T1000 (cell line): ENCODE measurements at regions not wholly inside any gene's neighbourhood (a gene's known extent, or its start where the extent isn't known, plus 50 kb on each side); places are given as distances from the start of the nearest gene placed in this dataset.

Experiments
- DNase-seq: peaks from one replicate; lab custom pipeline; 2025; ENCODE audit warnings: mixed read lengths; lab: John Stamatoyannopoulos, UW

DNA sequence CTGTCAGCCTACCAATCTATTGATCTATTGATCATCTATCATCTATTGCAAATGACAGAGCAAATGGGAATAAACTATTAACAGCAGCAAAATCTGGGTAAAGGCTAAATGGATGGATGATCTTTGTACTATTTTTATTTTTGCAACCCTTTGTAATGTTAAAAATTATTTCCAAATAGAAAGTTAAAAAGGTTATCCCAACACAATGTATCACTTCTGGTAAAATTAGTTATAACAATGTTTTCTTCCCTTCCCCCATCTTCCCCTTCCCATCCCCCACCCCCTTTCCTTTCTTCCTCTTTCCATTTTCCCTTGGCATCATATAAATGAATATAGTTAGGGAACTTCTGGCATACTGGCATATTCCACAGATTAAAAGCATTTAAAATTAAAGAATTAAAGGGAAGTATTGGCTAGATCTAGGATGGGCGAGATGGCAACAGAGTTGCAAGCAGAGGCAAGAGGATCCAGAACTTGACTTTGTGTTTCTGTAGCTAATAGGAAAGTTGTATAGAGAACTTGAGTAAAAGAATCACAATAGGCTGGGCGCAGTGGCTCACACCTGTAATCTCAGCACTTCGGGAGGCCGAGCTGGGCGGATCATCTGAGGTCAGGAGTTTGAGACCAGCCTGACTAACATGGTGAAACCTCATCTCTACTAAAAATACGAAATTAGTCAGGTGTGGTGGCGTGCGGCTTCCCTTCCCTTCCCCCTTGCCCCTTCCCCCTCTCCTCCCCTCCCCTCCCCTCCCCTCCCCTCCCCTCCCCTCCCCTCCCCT is 66.6 kb upstream of the TAF11L2 start:
- DNase-seq, result no peak

DNA sequence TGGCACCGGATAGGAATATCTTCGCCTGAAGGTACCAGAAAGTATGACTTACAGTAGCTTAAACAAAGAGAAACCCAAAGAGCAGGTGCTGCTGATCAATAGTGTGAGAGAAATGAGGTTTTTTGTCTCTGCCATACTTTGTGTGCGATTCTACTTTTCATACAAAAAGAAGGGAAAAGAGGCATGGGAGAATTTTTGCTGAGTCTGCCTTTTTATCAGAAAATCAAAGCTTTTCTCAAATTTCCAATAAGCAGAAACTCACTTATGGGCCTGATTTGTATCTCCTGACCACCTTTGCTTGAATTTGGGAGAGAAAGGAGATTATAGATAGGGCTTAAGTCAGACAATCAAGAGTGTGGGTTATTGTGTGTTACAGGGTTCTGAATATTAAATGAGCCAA is 65.5 kb upstream of the TAF11L2 start:
- DNase-seq, result no peak

DNA sequence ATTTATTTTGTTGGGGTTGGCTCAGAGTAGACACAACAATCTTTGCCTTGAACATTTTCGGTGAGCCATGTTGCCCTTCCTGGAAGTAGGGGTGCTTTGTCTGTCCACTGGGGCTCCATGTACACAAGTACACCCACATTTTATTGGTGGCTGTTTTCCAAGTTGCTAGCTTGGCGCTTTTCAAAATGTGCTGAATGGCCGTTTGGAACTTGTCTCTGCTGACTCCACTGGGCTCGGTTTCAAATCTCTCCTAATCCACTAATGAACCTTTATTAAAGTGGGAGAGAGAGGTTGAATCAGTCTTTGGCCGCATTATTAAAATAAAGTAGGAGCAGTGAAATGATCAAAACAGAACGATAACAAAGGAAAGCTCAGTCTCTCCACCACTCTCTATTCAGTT is 64.6 kb upstream of the TAF11L2 start:
- no peak for DNase-seq

DNA sequence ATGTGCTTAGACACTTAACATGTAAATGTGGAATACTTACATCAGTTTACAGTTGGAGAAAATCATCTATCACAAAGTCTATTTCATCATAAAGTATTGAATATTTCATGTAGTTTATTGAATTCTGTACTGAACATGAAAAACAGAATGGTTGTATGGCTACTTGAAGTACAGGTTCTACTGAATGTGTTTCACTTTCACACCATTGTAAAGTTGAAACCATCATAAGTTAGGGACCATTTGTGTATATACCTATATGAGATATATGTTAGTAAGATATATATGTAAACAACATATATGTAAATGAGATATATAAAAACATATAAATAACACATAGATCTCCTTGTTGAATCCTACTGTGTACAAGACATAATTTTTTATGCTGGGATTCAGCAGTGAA is 63.0 kb upstream of the TAF11L2 start:
- DNase-seq, result no peak

DNA sequence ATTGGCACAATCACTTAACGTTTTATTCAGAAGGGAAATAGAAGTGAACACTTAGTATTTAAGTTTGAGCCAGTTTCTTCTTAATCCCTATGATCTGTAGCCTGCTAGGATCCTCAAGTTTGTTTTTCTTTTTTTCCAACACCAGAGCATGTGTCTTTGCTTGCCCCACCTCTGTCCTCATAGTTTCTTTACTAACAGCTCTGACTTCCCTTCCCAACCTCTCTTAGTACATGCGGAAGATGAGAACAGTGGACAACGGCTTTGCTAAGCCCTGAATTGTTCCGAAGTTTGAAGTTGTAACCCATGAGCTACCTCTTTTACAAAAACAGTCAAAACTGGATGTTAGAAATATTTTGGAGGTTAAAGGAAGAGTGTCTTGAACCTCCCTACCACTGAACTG is 61.7 kb upstream of the TAF11L2 start:
- no peak for DNase-seq

DNA sequence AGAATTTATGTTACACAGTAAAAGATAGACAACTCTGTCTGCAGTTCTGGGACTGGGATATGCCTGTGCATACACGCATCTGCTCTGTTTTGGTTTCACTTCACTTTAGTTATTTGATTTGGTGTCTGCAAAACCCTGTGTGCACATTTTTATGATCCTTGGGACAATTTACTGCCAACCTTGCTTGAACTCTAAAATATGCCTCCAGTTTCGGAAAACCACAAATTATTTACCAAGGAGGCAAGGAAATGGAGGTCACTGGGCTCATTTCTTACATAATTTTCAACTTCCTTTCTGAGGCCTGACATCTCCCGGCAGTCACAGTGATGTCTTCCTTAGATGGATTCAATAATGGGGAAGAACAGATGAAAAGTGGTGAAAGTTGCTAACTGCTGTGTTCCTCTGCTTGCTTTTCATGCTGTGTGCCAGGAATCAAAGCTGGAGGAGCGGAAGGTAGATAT is 61.2 kb upstream of the TAF11L2 start:
- DNase-seq, result no peak

DNA sequence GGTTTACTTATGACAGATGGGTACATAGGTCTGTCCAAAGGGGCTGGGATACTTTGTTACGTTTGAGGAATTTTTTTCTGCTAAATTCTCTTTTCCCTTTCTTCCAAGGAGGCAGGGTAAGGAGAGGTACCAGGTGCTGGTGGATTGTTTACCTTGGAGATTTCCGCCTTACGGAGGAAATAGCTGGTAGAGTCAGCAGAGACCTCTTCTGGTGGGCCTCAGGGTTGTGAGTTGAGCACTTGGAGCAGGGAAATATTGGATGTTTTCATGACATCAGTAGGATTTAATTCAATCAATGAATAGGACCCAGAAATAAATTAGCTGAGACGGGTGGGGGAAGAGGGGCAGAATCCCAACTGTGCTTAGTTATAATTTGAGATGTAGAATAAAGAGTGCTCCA is 60.0 kb upstream of the TAF11L2 start:
- DNase-seq, result no peak

DNA sequence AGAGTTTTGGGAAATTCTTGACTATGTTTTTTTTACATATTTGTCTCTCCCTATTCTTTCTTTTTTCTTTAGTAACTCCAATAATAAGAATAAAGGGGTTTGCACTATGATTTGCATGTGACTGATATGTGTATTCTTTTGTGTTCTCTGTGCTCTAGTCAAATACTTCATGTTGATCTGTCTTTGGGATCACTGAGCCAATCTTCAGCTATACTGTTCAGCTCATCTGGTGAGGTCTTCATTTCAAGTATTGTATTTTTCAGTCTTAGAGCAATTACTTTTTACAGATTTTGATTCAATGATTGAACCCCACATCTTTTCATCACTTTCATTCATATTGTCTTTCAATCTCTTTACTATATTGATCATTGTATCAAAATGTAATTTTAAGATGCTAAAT is 58.1 kb upstream of the TAF11L2 start:
- no peak for DNase-seq

DNA sequence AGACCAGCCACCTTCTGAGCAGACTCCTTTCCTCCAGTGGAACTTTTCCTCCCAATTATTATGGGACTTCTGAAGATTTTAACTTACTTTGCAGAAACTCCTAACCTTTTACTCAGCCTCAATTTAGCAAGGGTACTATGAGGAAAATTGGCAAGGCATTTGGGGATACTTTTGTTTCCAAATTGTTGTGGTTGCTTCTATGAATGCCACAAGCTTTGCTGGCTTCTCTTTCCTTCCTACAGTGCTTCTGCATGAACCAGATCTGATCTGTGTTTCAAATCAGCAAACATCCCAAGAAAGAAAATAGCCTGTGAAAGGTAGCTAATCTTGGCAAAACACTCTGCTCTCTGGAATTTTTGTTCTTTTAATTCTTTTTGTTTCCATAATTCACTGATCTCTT is 57.3 kb upstream of the TAF11L2 start:
- no peak for DNase-seq

DNA sequence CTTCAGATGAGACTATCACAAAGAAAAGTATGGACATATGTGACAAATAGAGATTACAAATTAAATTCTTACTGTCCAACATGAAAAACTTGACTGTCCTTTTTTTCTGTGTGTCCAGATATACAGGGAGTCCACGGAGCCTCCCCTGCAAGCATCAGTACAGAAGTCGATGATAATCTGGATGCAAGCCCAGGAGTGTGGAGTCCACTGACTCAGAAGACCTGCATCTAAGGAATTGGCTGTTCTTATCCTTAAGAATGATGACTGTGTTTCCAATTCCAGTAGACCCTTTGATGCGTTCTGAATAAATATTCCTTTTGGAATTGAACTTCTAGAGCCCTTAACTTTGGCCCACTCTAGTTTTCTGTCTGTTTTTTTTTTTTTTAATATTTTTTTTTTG is 56.7 kb upstream of the TAF11L2 start:
- DNase-seq, result peak; percentile 8

DNA sequence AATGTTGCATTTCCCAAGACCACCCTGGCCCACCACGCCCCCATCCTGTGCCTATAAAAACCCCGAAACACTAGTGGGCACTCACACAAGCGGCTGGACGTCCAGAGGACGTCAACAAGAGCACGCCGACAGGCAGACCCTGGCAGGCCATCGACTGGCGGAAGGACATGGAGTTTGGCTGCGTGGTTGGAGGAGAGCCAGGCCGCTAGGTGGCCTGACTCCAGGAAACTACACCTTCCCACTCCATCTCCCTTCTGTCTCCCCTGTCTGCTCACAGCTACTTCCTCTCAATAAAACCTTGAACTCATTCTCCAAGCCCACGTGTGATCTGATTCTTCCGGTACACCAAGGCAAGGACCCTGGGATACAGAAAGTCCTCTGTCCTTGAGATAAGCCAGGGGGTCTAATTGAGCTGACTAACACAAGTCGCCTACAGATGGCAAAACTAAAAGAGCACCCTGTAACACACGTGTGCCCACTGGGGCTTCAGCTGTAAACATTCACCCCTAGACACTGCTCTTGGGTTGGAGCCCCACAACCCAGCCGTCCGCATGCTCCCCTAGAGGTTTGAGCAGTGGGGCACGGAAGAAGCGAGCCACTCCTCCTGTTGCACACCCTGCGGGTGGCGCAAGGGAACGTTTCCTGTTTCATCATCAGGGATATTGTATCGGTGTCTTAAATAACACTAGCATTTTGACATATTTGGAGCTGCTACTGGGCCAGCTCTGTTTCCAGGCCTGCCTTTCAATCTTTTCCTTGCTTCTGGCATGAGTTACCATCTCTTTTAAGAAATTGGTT is 54.5 kb upstream of the TAF11L2 start:
- DNase-seq, result no peak

DNA sequence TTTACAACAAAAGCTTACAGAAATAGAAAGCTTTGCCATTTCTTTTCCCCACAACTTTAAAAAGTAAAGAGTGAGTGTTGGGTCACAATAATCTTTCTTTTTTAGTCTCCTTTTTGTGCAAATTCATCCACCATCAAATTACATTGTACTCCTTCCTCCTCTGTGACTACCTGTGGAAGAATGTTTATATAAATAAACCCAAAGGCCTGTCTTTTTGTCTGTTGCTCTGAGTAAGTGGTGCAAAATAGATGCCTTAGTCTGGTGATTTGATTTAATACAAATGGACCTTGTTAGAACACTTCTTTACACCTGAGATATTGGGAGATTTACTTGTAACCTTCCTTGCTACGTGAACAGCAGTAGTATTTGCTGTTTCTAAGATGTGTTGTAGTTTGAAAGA is 53.5 kb upstream of the TAF11L2 start:
- no peak for DNase-seq

DNA sequence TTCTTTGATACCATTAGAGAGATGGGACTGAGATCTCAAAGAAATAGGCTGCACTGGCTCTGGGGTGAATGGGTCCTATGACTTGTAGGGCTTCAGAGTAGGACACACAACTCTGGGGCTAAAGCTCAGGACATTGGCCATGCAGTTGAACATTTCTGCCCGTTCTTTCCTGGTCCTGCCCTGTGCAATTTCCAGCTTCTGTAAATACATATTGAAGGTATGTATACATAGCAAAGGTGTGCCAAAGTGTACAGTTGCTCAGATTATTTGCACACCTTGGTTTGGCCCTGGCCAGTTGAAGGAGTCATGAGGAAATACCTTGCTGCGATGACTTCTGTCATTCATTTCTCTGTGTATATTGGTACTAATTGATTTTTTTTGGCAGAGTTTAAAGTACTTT is 52.8 kb upstream of the TAF11L2 start:
- DNase-seq, result no peak
